Activated gamma-delta T cell (primary cell): ENCODE measurements at regions not wholly inside any gene's neighbourhood (a gene's known extent, or its start where the extent isn't known, plus 50 kb on each side); places are given as distances from the start of the nearest gene placed in this dataset.

Experiments used
- DNase-seq: peaks from one replicate; lab custom pipeline; 2025; lab: John Stamatoyannopoulos, UW

DNA sequence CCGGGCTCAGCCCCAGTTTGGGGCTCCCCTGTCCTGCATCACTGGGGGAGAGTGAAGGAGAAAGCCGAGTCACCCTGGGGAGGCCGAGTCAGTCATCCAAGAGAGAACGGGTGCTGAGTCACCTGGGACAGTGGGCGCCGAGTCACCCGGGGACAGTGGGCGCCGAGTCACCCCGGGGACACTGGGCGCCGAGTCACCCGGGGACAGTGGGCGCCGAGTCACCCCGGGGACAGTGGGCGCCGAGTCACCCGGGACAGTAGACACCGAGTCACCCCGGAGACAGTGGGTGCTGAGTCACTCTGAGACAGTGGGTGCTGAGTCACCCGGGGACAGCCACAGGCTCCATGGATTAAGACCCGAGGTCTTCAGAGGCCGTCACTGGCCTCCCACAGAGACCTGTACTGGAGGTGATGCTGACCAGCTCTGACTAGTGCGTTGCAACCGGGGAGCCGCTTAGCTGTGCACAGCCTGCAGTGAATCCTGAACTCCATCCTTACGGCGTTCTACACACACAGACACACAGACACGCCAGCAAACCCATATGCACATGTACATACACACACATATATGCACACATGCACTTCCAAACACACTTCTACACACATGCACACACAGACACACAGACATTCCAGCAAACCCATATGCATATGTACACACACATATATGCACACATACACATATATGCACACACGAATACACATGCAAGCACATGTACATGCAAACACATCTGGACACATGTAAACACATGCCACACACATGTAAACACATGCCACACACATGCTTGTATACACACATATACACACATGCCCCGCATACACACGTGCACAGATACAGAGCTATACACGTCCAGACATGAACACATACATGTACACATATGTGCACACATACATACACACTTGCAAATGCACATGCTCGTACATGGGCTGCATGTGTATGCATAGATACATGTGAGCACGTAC, 64.9 kb upstream of the GALNT9 start:
- no peak for DNase-seq

DNA sequence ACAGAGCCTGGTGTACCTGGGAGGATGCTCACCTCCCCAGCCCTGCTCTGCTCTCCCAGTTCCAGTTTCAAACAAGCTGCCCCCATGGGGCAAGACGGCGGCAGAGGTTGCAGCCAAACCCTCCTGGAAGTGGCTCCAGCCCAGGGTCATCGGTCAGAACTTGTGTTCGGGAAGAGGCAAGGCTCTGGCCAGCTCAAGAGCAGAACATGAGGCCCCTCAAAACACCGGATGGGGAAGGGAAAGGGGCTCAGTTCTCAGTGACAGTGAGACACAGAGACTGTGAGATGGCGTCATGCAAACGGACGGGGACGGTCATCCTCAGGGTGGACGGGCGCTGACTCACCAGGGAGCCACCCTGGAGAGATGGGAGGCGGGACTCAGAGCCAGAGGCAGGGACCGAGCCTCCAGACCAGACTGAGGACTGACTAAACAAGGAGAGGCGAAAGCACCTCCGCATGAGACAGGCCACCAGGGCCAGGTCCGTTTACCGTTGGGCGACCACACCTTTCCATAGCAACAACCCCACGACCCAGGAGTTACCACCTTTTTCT, 63.9 kb upstream of the GALNT9 start:
- no peak for DNase-seq

DNA sequence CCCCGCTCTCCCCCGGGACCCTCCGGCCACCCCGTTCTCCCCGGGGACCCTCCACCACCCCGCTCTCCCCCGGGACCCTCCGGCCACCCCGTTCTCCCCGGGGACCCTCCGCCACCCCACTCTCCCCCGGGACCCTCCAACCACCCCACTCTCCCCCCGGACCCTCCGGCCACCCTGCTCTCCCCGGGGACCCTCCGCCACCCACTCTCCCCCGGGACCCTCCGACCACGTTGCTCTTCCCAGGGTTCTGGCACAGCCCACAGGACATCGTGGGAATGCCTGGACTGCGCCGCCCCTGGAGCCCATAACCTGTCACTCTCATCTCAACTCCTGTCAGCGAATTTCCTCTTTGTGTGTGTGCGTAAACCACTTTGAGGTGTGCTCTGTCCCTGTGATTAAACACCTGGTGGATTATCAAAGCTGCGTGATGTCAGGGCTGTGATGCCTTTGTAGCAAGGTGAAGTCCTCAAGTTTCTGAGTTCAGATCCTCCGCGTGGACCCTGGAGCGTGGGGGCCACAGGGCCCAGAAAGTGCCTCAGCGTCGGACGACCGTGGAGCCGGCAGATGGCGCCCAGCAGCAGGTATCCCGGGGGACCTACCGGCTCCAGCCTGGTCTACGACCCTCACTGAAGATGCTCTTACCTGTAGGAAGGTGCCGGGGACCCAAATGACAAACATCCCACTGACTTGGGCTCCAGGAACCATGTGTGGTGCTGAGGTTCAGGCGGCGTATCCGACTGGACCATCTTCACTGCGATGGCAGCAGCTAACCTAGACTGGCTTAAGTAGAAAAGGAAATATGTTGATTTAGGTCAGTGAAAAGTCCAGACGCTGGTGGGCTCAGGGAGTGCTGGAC, 63.2 kb upstream of the GALNT9 start:
- no peak for DNase-seq

DNA sequence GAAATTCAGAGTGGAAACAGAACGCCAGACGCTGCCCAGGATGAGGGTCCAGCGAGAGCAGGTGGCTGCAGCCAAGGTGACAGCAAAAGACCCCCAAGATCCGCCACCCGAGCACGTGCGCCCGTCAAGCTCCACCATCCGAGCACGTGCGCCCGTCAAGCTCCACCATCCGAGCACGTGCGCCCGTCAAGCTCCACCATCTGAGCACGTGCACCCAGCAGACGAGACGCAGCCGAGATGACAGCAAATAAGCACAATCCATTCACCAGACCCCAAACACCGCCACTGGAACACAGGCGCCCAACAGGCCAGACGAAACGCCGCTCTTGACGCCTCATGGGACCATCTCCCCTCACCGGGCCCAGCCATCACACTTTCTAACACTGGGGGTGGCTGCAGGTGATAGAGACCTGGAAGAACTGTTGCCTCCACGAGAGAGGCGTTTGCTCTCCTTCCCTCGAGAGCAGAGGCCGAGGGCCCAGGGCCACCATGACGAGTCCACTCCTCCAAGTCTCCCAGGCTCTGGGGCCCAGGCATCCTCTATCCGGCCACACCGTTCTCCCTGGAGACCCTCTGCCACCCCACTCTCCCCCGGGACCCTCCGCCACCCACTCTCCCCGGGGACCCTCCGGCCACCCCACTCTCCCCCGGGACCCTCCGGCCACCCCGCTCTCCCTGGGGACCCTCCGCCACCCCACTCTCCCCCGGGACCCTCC, 62.1 kb upstream of the GALNT9 start:
- DNase-seq: no peak

DNA sequence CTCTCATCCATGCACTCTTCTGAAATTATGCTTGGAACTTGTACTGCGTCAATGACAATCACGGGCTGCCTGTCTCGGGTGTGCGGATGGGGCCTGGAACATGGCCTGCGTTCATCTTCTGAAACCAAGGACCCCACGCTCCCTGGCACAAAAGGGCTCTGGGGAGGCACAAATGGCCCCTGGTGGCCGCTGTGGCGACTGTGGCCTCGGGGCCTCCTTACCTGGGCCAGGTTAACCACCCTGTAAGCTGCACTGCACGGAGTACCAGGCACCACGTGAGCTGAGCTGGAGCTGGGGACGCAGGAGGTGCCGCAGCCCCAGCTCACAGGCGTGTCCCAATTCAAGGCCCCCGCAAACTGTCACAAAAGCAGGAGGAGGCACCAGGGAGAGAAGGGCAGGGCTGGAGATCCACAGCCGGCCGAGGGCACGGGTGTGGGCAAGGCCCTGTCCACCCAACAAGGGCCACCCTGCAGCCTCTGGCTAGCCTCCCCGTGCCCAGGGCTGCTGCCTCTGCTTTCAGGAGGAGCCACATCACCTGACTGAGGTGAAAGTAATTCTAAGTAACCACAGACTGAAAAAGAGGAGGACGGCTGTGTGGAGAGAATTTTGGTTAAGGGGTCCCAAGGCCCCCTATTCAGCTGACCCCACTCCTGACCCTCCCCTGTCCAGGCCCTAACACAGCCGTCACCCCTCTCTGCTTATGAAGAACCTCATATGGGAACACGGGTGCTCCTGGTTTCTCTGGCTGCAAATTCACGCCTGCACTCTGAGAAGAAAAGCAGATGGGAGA, 61.1 kb upstream of the GALNT9 start:
- DNase-seq: no peak

DNA sequence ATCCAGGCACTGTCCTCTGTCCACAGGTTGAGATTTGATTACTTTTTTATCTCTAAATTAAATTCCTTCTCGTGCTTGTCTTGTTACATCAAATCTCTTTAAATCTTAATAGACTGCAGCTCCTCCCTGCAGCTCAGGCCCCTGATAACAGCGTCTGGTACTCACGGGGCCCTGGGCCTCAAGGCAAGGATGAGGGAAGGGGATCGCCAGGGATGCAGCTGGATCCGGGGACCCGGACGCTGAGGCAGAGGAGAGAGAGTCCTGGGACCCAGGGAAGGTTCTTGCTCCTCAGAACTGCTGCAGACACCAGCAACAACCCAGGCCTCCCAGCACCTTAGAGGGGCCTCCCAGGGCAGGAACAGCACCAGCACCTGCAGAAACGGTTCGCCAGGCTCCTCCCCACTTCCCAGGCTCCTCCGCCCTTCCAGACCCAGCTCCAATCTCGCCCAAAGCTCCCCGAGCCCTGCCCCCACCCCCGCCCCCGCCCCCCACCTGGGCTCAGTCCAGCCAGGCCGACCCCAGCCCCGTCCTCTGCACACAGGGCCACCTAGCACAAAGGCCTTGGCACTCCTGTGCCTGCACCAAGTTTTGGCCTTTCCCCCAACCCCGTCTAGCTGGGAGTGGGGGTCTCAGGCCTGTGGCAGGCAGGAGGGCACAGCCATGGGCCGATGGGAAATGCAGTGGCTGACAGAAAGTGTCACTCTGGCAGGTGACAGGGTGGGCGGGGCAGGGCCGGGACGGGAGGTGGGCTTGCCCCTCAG, 60.3 kb upstream of the GALNT9 start:
- no peak for DNase-seq

DNA sequence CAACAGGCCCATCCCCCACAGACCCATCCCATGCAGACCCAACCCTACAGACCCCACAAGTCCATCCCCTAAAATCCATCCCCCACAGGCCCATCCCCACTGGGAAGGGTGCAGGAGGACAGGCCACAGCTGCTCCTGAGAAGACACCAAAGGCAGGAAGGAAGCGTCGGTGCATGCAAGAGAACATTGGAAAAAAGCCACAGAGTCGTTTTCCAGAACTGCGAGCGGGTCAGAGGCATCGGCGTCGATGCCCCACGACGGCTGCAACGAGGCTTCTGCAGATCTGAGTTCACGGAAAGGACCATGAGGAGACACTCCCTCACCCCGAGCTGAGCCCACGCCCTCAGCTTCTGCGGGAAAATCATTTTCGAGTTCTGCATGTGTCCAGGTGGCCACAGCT, 59.6 kb upstream of the GALNT9 start:
- no peak for DNase-seq

DNA sequence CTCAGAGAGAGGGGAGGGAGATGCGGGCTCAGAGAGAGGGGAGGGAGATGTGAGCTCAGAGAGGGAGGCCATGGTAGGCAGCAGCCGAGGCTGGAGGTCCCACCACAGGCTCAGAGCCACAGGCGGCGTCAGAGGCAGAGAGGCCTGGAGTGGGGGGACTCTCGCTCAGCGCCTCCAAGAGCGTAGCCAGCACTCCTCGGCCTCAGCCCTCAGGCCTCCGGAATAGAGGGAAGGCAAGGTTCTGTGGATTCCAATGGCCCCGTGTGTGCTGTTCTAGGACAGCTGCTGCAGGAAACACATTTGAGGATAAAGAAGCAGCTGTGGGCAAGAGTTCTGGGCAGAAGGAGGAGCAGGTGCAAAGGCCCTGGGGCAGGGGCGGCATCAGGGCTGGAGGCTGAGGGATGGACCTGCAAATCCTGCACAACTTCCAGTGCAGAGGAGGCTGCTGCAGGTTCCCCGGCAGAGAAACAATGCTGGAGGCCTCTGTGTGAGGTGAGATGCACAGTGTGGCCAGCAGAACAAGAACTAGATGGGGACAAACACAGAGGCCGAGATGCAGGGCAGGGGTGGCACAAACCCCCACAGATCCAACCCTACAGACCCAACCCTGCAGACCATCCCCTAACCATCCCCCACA, 59.1 kb upstream of the GALNT9 start:
- DNase-seq: no peak

DNA sequence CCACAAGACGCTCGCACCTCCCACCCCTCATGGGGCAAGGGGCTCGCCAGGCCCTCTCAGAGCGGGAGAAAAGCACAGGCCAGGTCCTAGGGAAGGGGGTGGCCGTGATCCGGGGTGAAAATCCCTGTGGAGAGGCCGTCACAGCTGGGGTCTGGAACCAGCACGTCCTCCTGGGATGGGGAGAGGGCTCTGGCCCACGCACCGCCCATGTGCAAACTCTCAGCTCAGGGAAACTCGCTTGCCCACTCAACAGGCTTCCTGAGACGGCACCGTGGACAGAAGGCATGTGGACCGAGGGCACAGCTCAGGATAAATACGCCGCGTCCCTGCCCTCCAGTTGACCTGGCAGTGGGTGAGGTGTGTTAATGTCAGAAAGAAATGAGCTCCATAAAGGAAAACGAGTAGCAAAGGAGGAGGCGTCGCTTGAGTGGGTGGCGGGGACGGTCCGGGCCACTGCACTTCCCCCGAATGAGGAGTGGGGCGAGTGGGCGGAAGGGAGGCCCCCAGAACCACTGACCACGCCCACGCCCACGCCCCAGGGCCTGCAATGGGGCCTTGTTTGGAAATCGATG, 57.6 kb upstream of the GALNT9 start:
- no peak for DNase-seq

DNA sequence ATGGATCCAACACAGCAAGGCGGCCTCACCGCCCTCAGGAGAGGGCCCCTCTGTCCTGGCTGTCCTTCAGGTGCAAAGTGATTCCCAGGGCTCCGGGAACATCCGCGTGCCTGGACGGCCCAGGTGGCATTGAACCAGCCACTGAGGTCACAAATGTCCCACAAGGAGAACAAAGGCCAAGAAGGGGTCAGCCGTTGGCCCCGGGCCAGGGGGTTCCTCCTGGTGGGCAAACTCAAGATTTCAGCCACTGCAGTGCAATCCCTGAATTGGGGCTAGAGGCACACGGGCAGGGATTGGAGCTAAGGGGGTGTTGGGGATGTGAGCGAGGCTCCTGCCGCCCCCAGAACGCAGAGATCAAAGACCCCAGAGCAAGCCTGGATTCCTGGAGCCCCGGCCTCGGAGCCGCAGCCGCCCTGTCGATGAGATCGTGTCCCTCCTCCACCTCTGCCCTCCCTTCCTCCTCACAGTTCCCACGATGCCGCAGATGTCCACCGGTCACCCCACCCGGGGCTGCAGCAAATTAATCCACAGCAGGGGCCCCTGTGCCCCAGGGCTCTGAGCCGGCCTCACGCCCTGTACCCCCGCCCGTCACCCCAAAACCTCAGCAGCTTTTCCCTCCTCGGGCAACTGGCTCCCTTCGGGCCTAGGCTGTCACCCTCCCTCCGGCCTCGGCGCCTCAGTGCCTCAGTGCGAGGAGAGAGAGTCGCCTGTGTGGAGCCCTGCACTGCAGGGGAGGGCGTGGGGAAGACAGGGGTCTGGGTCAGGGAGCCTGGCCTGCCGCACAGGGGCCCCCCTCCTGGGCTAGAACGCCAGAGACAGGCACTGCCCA, 56.7 kb upstream of the GALNT9 start:
- DNase-seq: no peak

DNA sequence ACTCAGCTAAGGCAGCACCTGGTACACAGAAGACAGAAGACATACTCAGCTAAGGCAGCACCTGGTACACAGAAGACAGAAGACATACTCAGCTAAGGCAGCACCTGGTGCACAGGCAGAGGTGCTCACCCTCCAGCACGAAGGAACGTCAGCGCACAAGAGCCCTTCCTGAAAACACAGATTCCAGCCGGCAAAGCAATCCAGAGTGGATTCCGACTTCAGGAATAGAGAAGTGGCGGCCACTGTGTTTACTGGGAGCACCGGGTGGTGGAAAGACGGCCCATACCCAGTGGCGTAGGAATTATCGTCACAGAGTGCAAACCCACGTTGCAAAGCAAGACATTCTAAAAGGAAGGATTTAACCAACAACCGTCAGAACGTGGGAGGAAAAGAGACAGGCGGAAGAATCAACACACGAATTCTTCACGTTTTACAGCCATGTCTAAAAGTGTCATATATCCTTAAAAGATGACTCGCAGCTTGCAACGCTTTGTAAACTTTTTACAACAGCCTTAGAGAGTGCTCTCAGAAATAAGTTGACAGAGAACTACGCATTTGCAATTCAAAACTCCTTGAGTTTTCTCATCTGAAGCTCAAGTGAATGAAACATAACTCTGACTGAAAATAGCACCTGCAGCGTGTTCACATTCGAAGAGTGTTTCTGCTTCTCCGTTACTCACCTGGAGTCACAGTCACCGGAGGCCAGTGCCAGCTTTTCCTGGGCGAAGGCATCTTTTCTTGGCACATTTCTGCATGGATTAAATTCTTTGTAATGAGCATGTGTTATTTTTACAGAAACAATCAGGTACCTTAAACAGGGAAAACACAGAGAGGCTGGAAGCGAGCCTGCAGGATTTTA, 55.8 kb upstream of the GALNT9 start:
- DNase-seq: no peak

DNA sequence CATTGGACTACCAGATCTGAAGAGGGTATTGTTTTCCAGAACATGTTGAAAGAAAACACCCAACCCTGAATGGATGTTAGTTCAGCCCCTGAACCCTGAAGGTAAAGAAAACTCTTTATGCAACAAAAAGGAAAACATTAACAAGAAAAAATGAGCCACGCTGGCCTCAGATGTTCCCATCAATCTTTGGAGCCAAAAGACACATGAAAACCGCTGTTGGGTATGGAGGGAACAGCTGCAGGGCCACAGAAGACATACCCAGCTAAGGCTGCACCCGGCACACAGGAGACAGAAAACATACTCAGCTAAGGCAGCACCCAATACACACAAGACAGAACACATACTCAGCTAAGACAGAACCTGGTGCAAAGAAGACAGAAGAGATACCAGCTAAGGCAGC, 51.3 kb upstream of the GALNT9 start:
- DNase-seq: no peak

DNA sequence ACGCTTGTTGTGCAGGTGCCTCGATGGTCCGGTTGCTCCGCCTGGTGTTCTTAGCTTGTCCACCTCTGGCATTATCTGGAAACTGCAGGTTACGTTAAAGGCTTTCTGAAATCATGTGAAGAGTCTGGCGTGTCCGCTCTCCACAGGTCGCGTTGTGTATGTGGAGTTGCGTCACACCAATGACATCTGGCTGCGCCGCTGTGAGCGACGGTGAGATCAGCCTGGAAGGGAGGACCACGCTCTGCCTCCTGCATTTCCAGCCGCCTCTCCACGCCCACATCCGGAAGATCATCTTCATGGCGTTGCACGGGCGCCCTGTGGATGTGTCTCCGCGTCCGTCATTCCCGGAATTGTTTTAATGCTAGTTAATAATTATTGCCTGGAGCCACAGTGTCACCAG, 50.6 kb upstream of the GALNT9 start:
- DNase-seq: no peak

DNA sequence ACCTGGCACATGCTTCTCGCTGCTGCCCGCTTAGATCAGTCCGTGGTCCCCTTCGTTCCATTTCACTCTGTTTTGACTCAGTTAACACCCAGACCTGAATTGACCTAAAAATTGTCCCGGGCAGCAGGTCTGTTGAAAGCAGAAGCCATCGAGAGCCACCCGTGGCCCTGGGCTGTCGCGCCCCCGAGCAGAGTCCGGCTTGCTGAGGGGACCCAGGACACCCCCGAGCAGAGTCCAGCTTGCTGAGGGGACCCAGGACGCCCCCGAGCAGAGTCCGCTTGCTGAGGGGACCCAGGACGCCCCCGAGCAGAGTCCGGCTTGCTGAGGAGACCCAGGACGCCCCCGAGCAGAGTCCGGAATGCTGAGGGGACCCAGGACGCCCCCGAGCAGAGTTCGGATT, 50.2 kb upstream of the GALNT9 start:
- DNase-seq: no peak
